PFSK-1 (cell line): ENCODE measurements at regions not wholly inside any gene's neighbourhood (a gene's known extent, or its start where the extent isn't known, plus 50 kb on each side); places are given as distances from the start of the nearest gene placed in this dataset.

Experiments used
- POLR2AphosphoS5 ChIP-seq: IDR thresholded peaks from 2 replicates; pipeline ENCODE4 v1.6.1; 2012; ENCODE audit warnings: low read depth, mild to moderate bottlenecking, control low read depth, low read length, moderate library complexity
- REST ChIP-seq, 2 experiments: IDR thresholded peaks; 2 replicates each; pipeline versions ENCODE4 v1.6.1 to v1.8.0; 2011 to 2012; ENCODE audit warnings: low read depth in 2 of 2, low read length in 2 of 2, control low read depth in 1 of 2, inconsistent platforms in 1 of 2, mild to moderate bottlenecking in 1 of 2, moderate library complexity in 1 of 2; ENCODE audit not compliant: insufficient read depth in 1 of 2
- SIN3A ChIP-seq: IDR thresholded peaks from 2 replicates; pipeline ENCODE4 v1.6.1; 2012; ENCODE audit warnings: mild to moderate bottlenecking, low read length, moderate library complexity, borderline replicate concordance; ENCODE audit not compliant: insufficient read depth
- TAF1 ChIP-seq: IDR thresholded peaks from 2 replicates; pipeline ENCODE4 v1.6.1; 2012; ENCODE audit warnings: low read length, control low read depth, borderline replicate concordance; ENCODE audit not compliant: insufficient read depth

- no peak for TF ChIP-seq POLR2AphosphoS5
- no peak for TF ChIP-seq REST (IDR thresholded peaks at IDR 0.05; ENCODE audit: insufficient read depth in 1 of 2, low read depth in 2 of 2, low read length in 2 of 2)
- TF ChIP-seq TAF1, result no peak
- TF ChIP-seq SIN3A, result no peak
These were observed 149.5 kb downstream of the BMP2 start for GRCh38 chr20:6916938-6917337.
